ENCODE measurements at regions not wholly inside any gene's neighbourhood (a gene's known extent, or its start where the extent isn't known, plus 50 kb on each side); places are given as distances from the start of the nearest gene placed in this dataset.

DNA sequence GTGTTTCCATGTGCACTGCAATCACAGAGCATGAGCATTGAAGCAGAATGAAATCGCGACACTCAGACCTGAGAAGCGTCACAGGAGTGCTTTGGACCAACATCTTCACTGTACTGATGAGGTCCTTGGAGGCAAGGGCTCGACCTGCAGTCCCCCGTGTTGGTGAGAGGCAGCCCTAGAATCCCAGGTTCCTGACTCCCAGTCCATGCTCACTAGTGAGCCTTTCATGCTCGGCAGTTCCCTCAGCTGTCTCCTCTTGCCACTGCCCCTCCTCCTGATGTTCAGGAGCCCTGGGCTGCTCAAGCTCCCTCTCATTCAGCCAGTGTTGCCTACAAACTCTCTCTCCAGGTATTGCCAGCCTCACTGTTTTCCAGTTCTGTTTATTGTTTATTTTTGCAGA is 291.4 kb downstream of the DYSF start:
- H3K4me3 ChIP-seq (ENCODE audit: low read length) = no peak overlapping the region
- no peak for DNase-seq (ENCODE audit: low read depth, low spot score)

GRCh38 chr2:71743995-71744675 is 290.8 kb downstream of the DYSF start:
- no peak for DNase-seq (ENCODE audit: low read depth, low spot score)
- no peak overlapping the region for H3K4me3 ChIP-seq (ENCODE audit: low read length)

GRCh38 chr2:71742953-71743601 is 289.7 kb downstream of the DYSF start:
- DNase-seq (ENCODE audit: low read depth, low spot score) = no peak
- H3K4me3 ChIP-seq (ENCODE audit: low read length) = no peak overlapping the region

- no peak for DNase-seq (ENCODE audit: low read depth, low spot score)
- no peak overlapping the region for H3K4me3 ChIP-seq (ENCODE audit: low read length)
Measured at GRCh38 chr2:71736986-71737385, 283.6 kb downstream of the DYSF start.

- no peak for DNase-seq (ENCODE audit: low read depth, low spot score)
- no peak overlapping the region for H3K4me3 ChIP-seq (ENCODE audit: low read length)
Measured at GRCh38 chr2:71736091-71736861, 282.9 kb downstream of the DYSF start.

All from Jurkat, Clone E6-1 (cell line).